Activated naive CD4-positive, alpha-beta T cell treated with anti-CD3 and anti-CD28 coated beads, Interleukin-2, amount 10 ng/mL, durations not matched to agents 7 days and 5 days (primary cell): ENCODE measurements at regions not wholly inside any gene's neighbourhood (a gene's known extent, or its start where the extent isn't known, plus 50 kb on each side); places are given as distances from the start of the nearest gene placed in this dataset.

ENCODE experiments used
- CTCF ChIA-PET: fragments of 350-600 bp; sonication (Branson Sonifier 250); formaldehyde crosslinking; loops from one replicate; lab custom pipeline; 2021; ENCODE audit warnings: antibody characterized with exemption; lab: Charles Lee
- DNase-seq: peaks from one replicate; pipeline ENCODE4 v3.0.0-alpha.2; 2020
- H3K27ac Mint-ChIP-seq: one replicate; pipeline ENCODE4 v1.8.0; 2021; ENCODE audit warnings: mild to moderate bottlenecking, moderate library complexity, mixed read lengths
- H3K27me3 Mint-ChIP-seq: one replicate; pipeline ENCODE4 v1.8.0; 2021; ENCODE audit warnings: mild to moderate bottlenecking, mixed read lengths
- H3K36me3 Mint-ChIP-seq: one replicate; pipeline ENCODE4 v1.8.0; 2021; ENCODE audit warnings: mixed read lengths
- H3K4me1 Mint-ChIP-seq: one replicate; pipeline ENCODE4 v1.8.0; 2021; ENCODE audit warnings: mixed read lengths
- H3K4me3 Mint-ChIP-seq: one replicate; pipeline ENCODE4 v1.8.0; 2021; ENCODE audit warnings: mild to moderate bottlenecking, moderate library complexity, mixed read lengths
- H3K9me3 Mint-ChIP-seq: one replicate; pipeline ENCODE4 v1.8.0; 2021; ENCODE audit warnings: mixed read lengths

- no peak for DNase-seq
- no peak overlapping the region for H3K4me3 Mint-ChIP-seq
- CTCF ChIA-PET = interaction anchor here (1.3 to 2.6 kb wide), 2 partner anchors 9 to 39 kb away, joined by 3 to 8 read pairs; no protein-coding TSS in a partner anchor
Measured at GRCh38 chr1:25062621-25063255, 132.7 kb upstream of the RUNX3 start.

GRCh38 chr1:25061261-25061995 lies 131.4 kb upstream of the RUNX3 start:
- no peaks in the 10 kb centered on the region for H3K9me3 Mint-ChIP-seq
- peaks cover 64% of the 10 kb centered on the region for H3K27me3 Mint-ChIP-seq
- H3K27ac Mint-ChIP-seq = no peak overlapping the region
- H3K4me1 Mint-ChIP-seq = peaks cover 4% of the 10 kb centered on the region
- CTCF ChIA-PET = interaction anchor here (1.3 kb wide), 1 partner anchor 10 kb away, joined by 3 read pairs; no protein-coding TSS in a partner anchor
- no peak for DNase-seq
- no peak overlapping the region for H3K4me3 Mint-ChIP-seq
- no peaks in the 10 kb centered on the region for H3K36me3 Mint-ChIP-seq

More at GRCh38 chr1:25062621-25063255, 132.7 kb upstream of the RUNX3 start:
- Mint-ChIP-seq H3K27ac (no peak overlapping the region), H3K36me3 (no peaks in the 10 kb centered on the region), H3K27me3 (peaks cover 64% of the 10 kb centered on the region), H3K9me3 (no peaks in the 10 kb centered on the region), H3K4me1 (peaks cover 4% of the 10 kb centered on the region)

GRCh38 chr1:25057188-25057587 lies 127.1 kb upstream of the RUNX3 start:
- no peaks in the 10 kb centered on the region for H3K4me1 Mint-ChIP-seq
- peaks cover 74% of the 10 kb centered on the region for H3K27me3 Mint-ChIP-seq
- H3K9me3 Mint-ChIP-seq = no peaks in the 10 kb centered on the region
- DNase-seq = no peak
- CTCF ChIA-PET = interaction anchor here (1.6 kb wide), 1 partner anchor 20 kb away, joined by 5 read pairs; no protein-coding TSS in a partner anchor
- H3K4me3 Mint-ChIP-seq = no peak overlapping the region
- H3K36me3 Mint-ChIP-seq = no peaks in the 10 kb centered on the region
- no peak overlapping the region for H3K27ac Mint-ChIP-seq

- H3K27me3 Mint-ChIP-seq = peaks cover 74% of the 10 kb centered on the region
- H3K27ac Mint-ChIP-seq = peak overlapping the region; percentile 69
- no peak for DNase-seq
- CTCF ChIA-PET = interaction anchor here (1.6 kb wide), 1 partner anchor 19 kb away, joined by 5 read pairs; no protein-coding TSS in a partner anchor
- H3K4me1 Mint-ChIP-seq = no peaks in the 10 kb centered on the region
- no peaks in the 10 kb centered on the region for H3K36me3 Mint-ChIP-seq
- H3K9me3 Mint-ChIP-seq = no peaks in the 10 kb centered on the region
- no peak overlapping the region for H3K4me3 Mint-ChIP-seq
Measured at GRCh38 chr1:25056536-25056935, 126.5 kb upstream of the RUNX3 start.

- Mint-ChIP-seq H3K9me3 (no peaks in the 10 kb centered on the region), H3K36me3 (no peaks in the 10 kb centered on the region), H3K4me3 (no peak overlapping the region), H3K27me3 (peaks cover 74% of the 10 kb centered on the region), H3K4me1 (no peaks in the 10 kb centered on the region), H3K27ac (no peak overlapping the region)
- CTCF ChIA-PET = interaction anchor here (1.6 kb wide), 1 partner anchor 19 kb away, joined by 5 read pairs; no protein-coding TSS in a partner anchor
- no peak for DNase-seq
Measured at GRCh38 chr1:25055961-25056360, 125.9 kb upstream of the RUNX3 start.

GRCh38 chr1:25055324-25055780 lies 125.3 kb upstream of the RUNX3 start:
- Mint-ChIP-seq H3K4me3 (no peak overlapping the region), H3K9me3 (no peaks in the 10 kb centered on the region), H3K4me1 (no peaks in the 10 kb centered on the region), H3K27me3 (peaks cover 79% of the 10 kb centered on the region), H3K27ac (no peak overlapping the region), H3K36me3 (no peaks in the 10 kb centered on the region)
- CTCF ChIA-PET = no interaction called here
- no peak for DNase-seq

GRCh38 chr1:25054526-25055323 lies 124.6 kb upstream of the RUNX3 start:
- no peak overlapping the region for H3K4me3 Mint-ChIP-seq

GRCh38 chr1:25053576-25054250 lies 123.6 kb upstream of the RUNX3 start:
- Mint-ChIP-seq H3K27me3 (peaks cover 90% of the 10 kb centered on the region), H3K4me3 (no peak overlapping the region), H3K36me3 (no peaks in the 10 kb centered on the region), H3K9me3 (no peaks in the 10 kb centered on the region), H3K27ac (no peak overlapping the region), H3K4me1 (no peaks in the 10 kb centered on the region)
- CTCF ChIA-PET = interaction anchor here (2.5 kb wide), 1 partner anchor 16 kb away, joined by 9 read pairs; no protein-coding TSS in a partner anchor
- no peak for DNase-seq

More at GRCh38 chr1:25054526-25055323, 124.6 kb upstream of the RUNX3 start:
- no peaks in the 10 kb centered on the region for H3K9me3 Mint-ChIP-seq
- no peak for DNase-seq
- H3K27me3 Mint-ChIP-seq = peaks cover 84% of the 10 kb centered on the region
- no peaks in the 10 kb centered on the region for H3K4me1 Mint-ChIP-seq
- no peaks in the 10 kb centered on the region for H3K36me3 Mint-ChIP-seq
- CTCF ChIA-PET = interaction anchor here (2.5 kb wide), 1 partner anchor 17 kb away, joined by 9 read pairs; no protein-coding TSS in a partner anchor
- H3K27ac Mint-ChIP-seq = no peak overlapping the region

- Mint-ChIP-seq H3K9me3 (no peaks in the 10 kb centered on the region), H3K36me3 (no peaks in the 10 kb centered on the region), H3K4me3 (no peak overlapping the region), H3K27me3 (peaks cover 93% of the 10 kb centered on the region), H3K4me1 (no peaks in the 10 kb centered on the region), H3K27ac (no peak overlapping the region)
- CTCF ChIA-PET = no interaction called here
- no peak for DNase-seq
Measured at GRCh38 chr1:25051906-25052305, 121.8 kb upstream of the RUNX3 start.

- Mint-ChIP-seq H3K4me1 (no peaks in the 10 kb centered on the region), H3K9me3 (no peaks in the 10 kb centered on the region), H3K4me3 (no peak overlapping the region), H3K27ac (no peak overlapping the region), H3K36me3 (no peaks in the 10 kb centered on the region), H3K27me3 (peaks cover 93% of the 10 kb centered on the region)
- CTCF ChIA-PET = no interaction called here
- no peak for DNase-seq
Measured at GRCh38 chr1:25051504-25051903, 121.4 kb upstream of the RUNX3 start.

GRCh38 chr1:25050165-25050564 lies 120.1 kb upstream of the RUNX3 start:
- peaks cover 85% of the 10 kb centered on the region for H3K27me3 Mint-ChIP-seq
- CTCF ChIA-PET = interaction anchor here (2.6 kb wide), 1 partner anchor 13 kb away, joined by 10 read pairs; no protein-coding TSS in a partner anchor
- no peaks in the 10 kb centered on the region for H3K36me3 Mint-ChIP-seq
- H3K27ac Mint-ChIP-seq = no peak overlapping the region
- H3K4me1 Mint-ChIP-seq = no peaks in the 10 kb centered on the region
- DNase-seq = no peak
- no peak overlapping the region for H3K4me3 Mint-ChIP-seq
- H3K9me3 Mint-ChIP-seq = no peaks in the 10 kb centered on the region

- no peak overlapping the region for H3K27ac Mint-ChIP-seq
- H3K27me3 Mint-ChIP-seq = peaks cover 82% of the 10 kb centered on the region
- H3K9me3 Mint-ChIP-seq = no peaks in the 10 kb centered on the region
- H3K4me1 Mint-ChIP-seq = no peaks in the 10 kb centered on the region
- H3K36me3 Mint-ChIP-seq = no peaks in the 10 kb centered on the region
- H3K4me3 Mint-ChIP-seq = no peak overlapping the region
- DNase-seq = no peak
- CTCF ChIA-PET = interaction anchor here (2.6 kb wide), 1 partner anchor 12 kb away, joined by 10 read pairs; no protein-coding TSS in a partner anchor
Measured at GRCh38 chr1:25049190-25049589, 119.1 kb upstream of the RUNX3 start.

GRCh38 chr1:25048728-25049127 lies 118.7 kb upstream of the RUNX3 start:
- Mint-ChIP-seq H3K9me3 (no peaks in the 10 kb centered on the region), H3K4me1 (no peaks in the 10 kb centered on the region), H3K27ac (no peak overlapping the region), H3K4me3 (no peak overlapping the region), H3K36me3 (no peaks in the 10 kb centered on the region), H3K27me3 (peaks cover 81% of the 10 kb centered on the region)
- no peak for DNase-seq
- CTCF ChIA-PET = interaction anchor here (2.6 kb wide), 1 partner anchor 12 kb away, joined by 10 read pairs; no protein-coding TSS in a partner anchor
